GM23248 (cell line): ENCODE measurements at regions not wholly inside any gene's neighbourhood (a gene's known extent, or its start where the extent isn't known, plus 50 kb on each side); places are given as distances from the start of the nearest gene placed in this dataset.
A peak's percentile ranks its signal among the peaks of the same experiment; 100 is the strongest.

Experiments
- DNase-seq: peaks from one replicate; pipeline ENCODE4 v3.0.0-alpha.2; 2015
- H2AFZ ChIP-seq: fragments of 200-600 bp; sonication (generic); 2 replicates; pipeline ENCODE4 v1.6.1; 2016; ENCODE audit warnings: antibody characterized with exemption
- H3F3A ChIP-seq: fragments of 200-600 bp; sonication (generic); 2 replicates; pipeline ENCODE4 v1.6.1; 2016; ENCODE audit warnings: mild to moderate bottlenecking, antibody characterized with exemption, mixed run types; ENCODE audit not compliant: insufficient read depth
- H3K27ac ChIP-seq: fragments of 200-600 bp; sonication (generic); 2 replicates; pipeline ENCODE4 v1.5.1; 2016; ENCODE audit warnings: mild to moderate bottlenecking
- H3K27me3 ChIP-seq: fragments of 200-600 bp; sonication (generic); replicated peaks from 2 replicates; pipeline ENCODE4 v1.6.1; 2016; ENCODE audit warnings: mild to moderate bottlenecking; ENCODE audit not compliant: insufficient read depth
- H3K36me3 ChIP-seq: fragments of 200-600 bp; sonication (generic); 2 replicates; pipeline ENCODE4 v1.6.1; 2016; ENCODE audit warnings: low read depth, mild to moderate bottlenecking
- H3K4me1 ChIP-seq: fragments of 200-600 bp; sonication (generic); 2 replicates; pipeline ENCODE4 v1.6.1; 2016; ENCODE audit warnings: mild to moderate bottlenecking; ENCODE audit not compliant: insufficient read depth
- H3K4me2 ChIP-seq: fragments of 200-600 bp; sonication (generic); one replicate; pipeline ENCODE4 v1.6.1; 2016; ENCODE audit warnings: mild to moderate bottlenecking; ENCODE audit not compliant: unreplicated experiment
- H3K4me3 ChIP-seq: fragments of 200-600 bp; sonication (generic); 2 replicates; pipeline ENCODE4 v1.5.1; 2016; ENCODE audit warnings: mild to moderate bottlenecking
- H3K79me2 ChIP-seq: fragments of 200-600 bp; sonication (generic); 2 replicates; pipeline ENCODE4 v1.6.1; 2016; ENCODE audit warnings: mild to moderate bottlenecking; ENCODE audit not compliant: insufficient read depth
- H3K9ac ChIP-seq: fragments of 200-600 bp; sonication (generic); 2 replicates; pipeline ENCODE4 v1.6.1; 2016; ENCODE audit warnings: mild to moderate bottlenecking
- H3K9me2 ChIP-seq: fragments of 200-600 bp; sonication (generic); 2 replicates; pipeline ENCODE4 v1.6.1; 2016; ENCODE audit warnings: mixed run types, mild to moderate bottlenecking, moderate library complexity; ENCODE audit not compliant: insufficient read depth
- H3K9me3 ChIP-seq: fragments of 200-600 bp; sonication (generic); one replicate; pipeline ENCODE4 v1.6.1; 2017; ENCODE audit warnings: low read depth
- H4K20me1 ChIP-seq: fragments of 200-600 bp; sonication (generic); 2 replicates; pipeline ENCODE4 v1.6.0; 2016; ENCODE audit not compliant: insufficient read depth
- EZH2 ChIP-seq: fragments of 200-600 bp; sonication (generic); IDR thresholded peaks from 2 replicates; pipeline ENCODE4 v1.6.1; 2018; ENCODE audit warnings: antibody characterized with exemption, mild to moderate bottlenecking; ENCODE audit not compliant: insufficient read depth, poor library complexity, severe bottlenecking
- EZH2phosphoT487 ChIP-seq: fragments of 200-600 bp; sonication (generic); IDR thresholded peaks from 2 replicates; pipeline ENCODE4 v1.6.1; 2018; ENCODE audit warnings: antibody characterized with exemption, moderate library complexity, mild to moderate bottlenecking, low read depth; ENCODE audit not compliant: insufficient read depth
- WGBS, 2 experiments: methylation state at CpG; one replicate each; pipeline ENCODE4 v1.1.6; 2015 to 2017; ENCODE audit warnings: low lambda C conversion rate in 2 of 2, low coverage in 1 of 2; ENCODE audit errors: missing lambda C conversion rate in 2 of 2; 5-methylcytosine and 5-hydroxymethylcytosine counted together
- in situ Hi-C: fragments of 300-500 bp; cut with MboI; formaldehyde crosslinking; loops from 2 replicates; pipeline ENCODE4 v1.15.0; 2020

GRCh38 chr15:62567501-62567900 lies 402.4 kb upstream of the C2CD4B start:
- Histone ChIP-seq H3K27me3 (no peaks in the 10 kb centered on the region), H3K27ac (no peak overlapping the region), H3F3A (peaks cover 16% of the 10 kb centered on the region), H3K4me3 (no peak overlapping the region), H3K9ac (no peak overlapping the region), H3K36me3 (no peaks in the 10 kb centered on the region), H3K9me2 (no peaks in the 10 kb centered on the region), H3K4me1 (peaks cover 30% of the 10 kb centered on the region), H2AFZ (no peak overlapping the region), H3K4me2 (no peak overlapping the region), H4K20me1 (no peaks in the 10 kb centered on the region), H3K79me2 (peaks cover 24% of the 10 kb centered on the region), H3K9me3 (no peaks in the 10 kb centered on the region)
- in situ Hi-C loops: no loop called here
- 96 to 98% methylated on average over 9 of the region's 9 CpGs for WGBS, 2 experiments
- no peak for TF ChIP-seq EZH2phosphoT487
- DNase-seq: no peak

- in situ Hi-C loops: no loop called here
- peaks cover 16% of the 10 kb centered on the region for H3F3A ChIP-seq
- H3K4me1 ChIP-seq: peaks cover 30% of the 10 kb centered on the region
- H3K36me3 ChIP-seq: no peaks in the 10 kb centered on the region
- H3K79me2 ChIP-seq: peaks cover 24% of the 10 kb centered on the region
- H3K9me2 ChIP-seq: no peaks in the 10 kb centered on the region
- no peaks in the 10 kb centered on the region for H4K20me1 ChIP-seq
- WGBS, 2 experiments: 97 to 99% methylated on average over 7 of the region's 7 CpGs
- no peak overlapping the region for H3K27ac ChIP-seq
- H3K27me3 ChIP-seq: no peaks in the 10 kb centered on the region
- H2AFZ ChIP-seq: no peak overlapping the region
- H3K9me3 ChIP-seq: no peaks in the 10 kb centered on the region
- H3K4me3 ChIP-seq: no peak overlapping the region
- no peak for TF ChIP-seq EZH2
- no peak for DNase-seq
- H3K9ac ChIP-seq: no peak overlapping the region
- H3K4me2 ChIP-seq: no peak overlapping the region
Measured at GRCh38 chr15:62568004-62568403, 402.9 kb upstream of the C2CD4B start.

GRCh38 chr15:62568702-62569101 lies 403.6 kb upstream of the C2CD4B start:
- WGBS, 2 experiments: 96 to 99% methylated on average over 6 of the region's 6 CpGs
- TF ChIP-seq EZH2phosphoT487: no peak
- TF ChIP-seq EZH2: no peak
- Histone ChIP-seq H4K20me1 (no peaks in the 10 kb centered on the region), H3K4me3 (no peak overlapping the region), H3K9me3 (no peaks in the 10 kb centered on the region), H3K9ac (no peak overlapping the region), H2AFZ (no peak overlapping the region), H3F3A (peaks cover 16% of the 10 kb centered on the region), H3K4me1 (peaks cover 30% of the 10 kb centered on the region), H3K4me2 (no peak overlapping the region), H3K9me2 (no peaks in the 10 kb centered on the region), H3K27me3 (no peaks in the 10 kb centered on the region), H3K36me3 (no peaks in the 10 kb centered on the region), H3K79me2 (peaks cover 24% of the 10 kb centered on the region), H3K27ac (no peak overlapping the region)
- in situ Hi-C loops: no loop called here
- DNase-seq: no peak

- Histone ChIP-seq H4K20me1 (no peaks in the 10 kb centered on the region), H3K27me3 (no peaks in the 10 kb centered on the region), H3K9me2 (no peaks in the 10 kb centered on the region), H3K9ac (no peak overlapping the region), H3K4me1 (peaks cover 30% of the 10 kb centered on the region), H3K27ac (0 out of 2 replicates have a peak overlapping the region, but pooled peaks have one; percentile 8), H3K4me2 (no peak overlapping the region), H3K9me3 (no peaks in the 10 kb centered on the region), H2AFZ (no peak overlapping the region), H3K79me2 (peaks cover 17% of the 10 kb centered on the region; the same call in 1 of the 2 replicates), H3K36me3 (no peaks in the 10 kb centered on the region), H3K4me3 (no peak overlapping the region), H3F3A (peaks cover 16% of the 10 kb centered on the region)
- DNase-seq: peak; percentile 64
- WGBS, 2 experiments: 61 to 66% methylated on average over 14 of the region's 14 CpGs
- in situ Hi-C loops: no loop called here
- TF ChIP-seq EZH2phosphoT487 (0 out of 2 replicates have a peak, but pooled peaks have one; percentile 38), EZH2 (no peak)
Measured at GRCh38 chr15:62569460-62570404, 404.6 kb upstream of the C2CD4B start.
